ENCODE measurements at regions not wholly inside any gene's neighbourhood (a gene's known extent, or its start where the extent isn't known, plus 50 kb on each side); places are given as distances from the start of the nearest gene placed in this dataset.

DNA sequence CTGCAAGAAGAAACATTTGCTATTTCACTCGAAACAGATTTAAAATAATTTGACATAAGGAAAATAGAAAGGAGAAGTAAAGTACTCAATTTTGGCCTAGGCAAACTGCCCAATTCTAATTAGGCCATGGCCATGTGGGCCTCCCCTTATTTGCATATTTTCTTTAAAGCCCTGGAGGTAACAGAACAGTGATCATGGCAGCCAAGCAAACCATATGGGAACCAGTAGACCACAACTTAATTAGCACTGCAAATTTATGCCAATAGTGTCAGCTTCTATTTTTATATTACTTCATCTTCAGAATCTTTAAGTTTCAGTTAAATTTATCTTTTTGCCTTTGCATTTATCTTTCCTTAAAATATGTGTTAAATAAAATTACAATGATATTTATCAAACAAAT lies 63.3 kb upstream of the THSD7A start:
- DNase-seq = peak in 1 of 2 experiments; percentile 20

DNA sequence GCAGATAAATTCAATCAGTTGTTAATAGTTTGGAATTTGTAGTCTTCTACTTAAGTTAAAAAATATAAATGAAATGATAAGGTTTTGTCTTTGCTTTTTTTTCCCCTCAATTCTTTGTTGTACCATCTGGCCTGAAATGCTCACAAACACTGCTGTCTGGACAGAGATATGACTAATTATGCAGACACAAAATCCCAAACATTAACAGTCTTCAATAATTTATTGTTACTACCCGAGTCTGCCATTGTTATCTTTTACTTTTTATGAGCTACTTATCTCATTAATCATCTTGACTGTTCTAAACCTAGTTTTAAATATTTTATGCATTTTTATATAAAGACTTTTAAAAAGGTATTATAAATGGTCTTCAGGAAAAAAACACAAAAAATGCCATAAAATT lies 64.7 kb upstream of the THSD7A start:
- no peak for DNase-seq

DNA sequence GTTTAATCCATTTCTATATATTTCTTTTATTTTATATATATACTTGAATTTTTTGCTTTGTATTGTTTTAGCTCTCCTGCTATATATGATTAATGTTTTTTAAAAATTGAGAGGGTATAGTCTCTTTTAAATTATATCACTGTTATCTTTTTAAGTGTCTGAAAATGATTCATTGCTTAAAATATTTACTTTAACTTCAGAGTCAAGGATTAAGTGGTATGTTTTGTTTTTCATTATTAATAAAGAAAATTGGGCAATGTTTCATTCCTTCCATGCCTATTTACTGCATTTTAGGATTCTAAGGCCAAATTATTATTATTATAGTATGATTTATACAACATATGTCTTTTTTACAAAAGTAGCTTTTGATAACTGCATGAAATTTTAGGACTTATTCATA lies 67.2 kb upstream of the THSD7A start:
- DNase-seq = no peak

DNA sequence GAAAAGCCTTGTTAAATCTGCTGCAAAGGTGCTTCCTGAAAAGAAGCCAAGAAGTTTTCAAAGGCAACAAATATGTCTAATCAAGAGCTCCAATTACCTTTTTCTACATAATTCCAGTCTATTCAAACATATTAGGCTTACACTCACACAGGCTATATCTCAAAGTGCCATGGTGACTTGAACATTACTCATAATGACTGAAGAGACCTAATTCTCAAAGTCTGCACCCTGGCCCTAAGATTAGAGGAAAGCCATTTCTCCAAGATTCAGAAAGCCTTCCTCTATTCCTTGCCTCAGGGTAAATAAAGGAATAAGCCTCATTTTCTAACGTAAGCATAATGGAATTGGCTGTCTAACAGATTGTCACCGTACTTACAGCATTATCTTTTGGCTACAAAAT lies 78.3 kb upstream of the THSD7A start:
- no peak for DNase-seq

DNA sequence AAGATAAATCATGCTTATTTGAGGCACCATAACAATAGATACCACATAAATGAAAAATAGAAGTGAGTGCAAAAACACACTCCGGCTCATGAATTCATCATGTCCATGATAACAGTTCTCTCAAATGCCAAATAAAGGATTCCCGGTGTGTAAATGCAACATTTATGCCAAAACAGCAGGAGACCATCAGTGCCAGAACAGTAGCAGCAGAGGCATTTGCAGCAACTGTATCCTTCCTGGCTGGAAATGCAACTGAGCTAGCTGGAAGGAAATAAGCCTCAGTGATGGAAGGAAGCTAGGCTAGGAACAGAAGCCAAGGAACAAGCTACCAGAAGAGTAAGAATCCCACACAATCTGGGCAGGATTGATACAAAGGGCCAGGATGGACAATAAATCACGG lies 79.9 kb upstream of the THSD7A start:
- DNase-seq = no peak

DNA sequence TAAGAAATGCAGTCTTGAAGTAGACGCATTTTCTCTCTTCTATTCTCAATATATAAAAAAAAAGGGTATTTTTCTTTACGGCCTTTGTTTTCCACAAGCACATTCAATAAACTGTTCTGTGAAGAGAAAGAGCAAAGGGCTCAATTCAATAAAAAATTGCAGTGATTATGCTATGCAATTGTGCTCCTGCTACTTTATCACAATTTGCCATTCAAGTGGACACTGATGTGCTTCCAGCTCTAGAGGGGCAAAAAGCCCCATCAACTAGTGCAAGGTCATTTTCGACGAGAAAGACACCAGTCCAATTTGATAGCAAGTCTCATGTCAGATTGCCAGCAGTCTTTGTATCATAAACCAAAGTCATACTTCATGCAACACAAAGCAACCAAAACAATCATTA lies 82.6 kb upstream of the THSD7A start:
- DNase-seq = no peak

DNA sequence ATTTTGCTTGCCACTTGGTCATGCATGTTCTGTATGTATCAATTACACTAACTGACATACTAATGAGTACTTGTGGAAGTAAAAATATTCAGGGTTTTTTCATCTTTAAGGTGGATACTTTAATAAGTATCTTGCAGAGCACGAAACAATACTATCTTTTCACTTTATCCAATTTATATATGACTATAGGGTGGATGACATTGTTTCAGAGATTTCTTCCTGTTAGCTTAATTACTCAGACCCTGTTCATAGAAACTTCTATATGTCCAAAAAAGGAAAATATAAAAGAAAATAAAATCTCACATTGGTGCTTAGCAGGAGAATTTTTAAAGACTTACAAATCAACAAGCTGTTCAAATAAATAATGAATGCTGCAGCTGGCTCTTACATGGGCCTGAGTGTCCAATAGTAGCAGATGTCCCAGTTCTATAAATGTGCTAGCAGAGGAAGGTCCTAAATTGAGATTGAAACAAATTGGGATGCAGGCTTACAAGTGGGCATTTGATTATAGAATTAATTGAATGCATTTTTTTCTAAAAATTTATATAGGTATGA lies 91.5 kb upstream of the THSD7A start:
- peak; percentile 1 to 9 for DNase-seq

DNA sequence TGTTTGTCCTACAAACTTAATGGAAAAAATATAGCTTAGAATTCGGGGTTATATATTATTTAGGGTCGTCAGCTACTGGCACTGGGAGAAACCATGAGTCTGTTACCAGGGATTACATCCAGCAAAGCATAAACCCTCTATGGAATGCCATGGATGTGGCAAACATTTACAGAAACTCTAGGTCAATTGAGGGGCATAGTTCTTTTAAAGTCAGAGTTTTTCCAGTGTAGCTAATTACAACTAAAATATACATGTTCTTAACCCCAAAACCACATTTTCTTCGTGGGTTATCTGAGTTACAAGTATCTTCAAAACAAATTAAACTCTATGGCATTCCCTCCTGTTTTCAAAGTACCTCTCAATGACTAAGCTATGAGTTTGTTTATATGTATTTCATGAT lies 99.3 kb upstream of the THSD7A start:
- DNase-seq = no peak

DNA sequence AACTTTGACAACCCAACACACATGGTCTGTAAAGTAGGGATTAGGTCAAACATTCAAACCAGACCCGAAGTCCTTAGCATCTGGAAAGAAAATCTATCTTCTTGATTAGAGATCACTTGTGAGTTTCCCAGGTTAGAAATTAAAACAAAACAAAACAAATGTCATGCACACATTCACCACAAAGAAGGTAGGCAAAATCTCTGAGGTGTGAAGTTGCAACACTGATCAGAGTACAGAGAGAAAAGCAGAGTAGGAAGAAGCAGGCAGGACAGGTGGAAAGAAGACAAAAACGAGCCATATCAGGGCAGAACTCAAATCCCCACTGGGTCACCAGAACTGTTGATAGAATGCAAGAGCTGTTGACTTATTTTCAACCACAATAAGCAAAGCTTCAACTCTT lies 102.8 kb upstream of the THSD7A start:
- DNase-seq = no peak

DNA sequence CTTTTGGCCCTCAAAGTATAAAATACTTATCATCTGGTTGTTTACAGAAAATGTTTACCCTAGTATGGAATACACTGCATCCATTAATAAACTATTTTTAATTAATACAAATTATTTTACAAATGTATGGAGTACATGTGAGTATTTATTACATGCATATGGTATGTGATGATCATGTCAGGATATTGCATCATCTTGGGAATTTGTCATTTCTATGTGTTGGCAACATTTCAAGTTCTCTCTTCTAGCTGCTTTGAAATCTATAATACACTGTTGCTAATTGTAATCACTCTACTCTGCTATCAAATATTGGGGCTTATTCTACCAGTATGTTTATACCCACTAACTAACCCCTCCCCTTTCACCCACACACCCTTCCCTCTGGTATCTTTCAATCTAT lies 103.9 kb upstream of the THSD7A start:
- DNase-seq = no peak

DNA sequence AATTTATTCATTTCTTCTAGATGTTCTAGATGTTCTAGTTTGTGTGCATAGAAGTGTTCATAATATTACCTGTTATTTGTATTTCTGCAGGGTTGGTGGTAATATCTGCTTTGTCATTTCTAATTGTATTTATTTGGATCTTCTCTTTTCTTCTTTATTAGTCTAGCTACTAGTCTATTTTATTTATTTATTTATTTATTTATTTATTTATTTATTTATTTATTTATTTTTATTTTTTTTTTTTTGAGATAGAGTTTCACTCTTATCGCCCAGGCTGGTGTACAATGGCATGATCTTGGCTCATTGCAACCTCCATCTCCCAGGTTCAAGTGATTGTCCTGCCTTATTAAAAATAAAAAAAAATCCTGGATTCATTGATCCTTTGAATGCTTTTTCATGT lies 114.8 kb upstream of the THSD7A start:
- DNase-seq = no peak

DNA sequence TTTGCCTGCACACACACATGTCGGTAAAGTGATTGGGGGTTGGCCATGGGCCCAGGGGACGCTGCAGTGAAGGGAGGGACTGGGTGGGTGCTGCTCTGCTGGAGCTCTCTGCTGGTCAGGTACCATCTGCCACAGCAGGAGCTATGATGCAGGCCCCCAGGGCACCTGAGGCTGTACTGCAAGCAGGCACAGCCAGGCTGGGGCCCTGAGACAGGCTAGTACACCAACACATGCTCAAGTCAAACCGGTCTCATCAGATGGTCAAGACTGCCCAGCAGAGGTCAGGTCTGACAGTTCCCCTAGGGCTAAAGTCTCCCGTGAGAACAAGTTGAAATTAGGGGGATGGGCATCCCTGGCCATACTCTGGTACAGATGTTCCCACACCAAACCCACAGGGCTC lies 118.3 kb upstream of the THSD7A start:
- no peak for DNase-seq

DNA sequence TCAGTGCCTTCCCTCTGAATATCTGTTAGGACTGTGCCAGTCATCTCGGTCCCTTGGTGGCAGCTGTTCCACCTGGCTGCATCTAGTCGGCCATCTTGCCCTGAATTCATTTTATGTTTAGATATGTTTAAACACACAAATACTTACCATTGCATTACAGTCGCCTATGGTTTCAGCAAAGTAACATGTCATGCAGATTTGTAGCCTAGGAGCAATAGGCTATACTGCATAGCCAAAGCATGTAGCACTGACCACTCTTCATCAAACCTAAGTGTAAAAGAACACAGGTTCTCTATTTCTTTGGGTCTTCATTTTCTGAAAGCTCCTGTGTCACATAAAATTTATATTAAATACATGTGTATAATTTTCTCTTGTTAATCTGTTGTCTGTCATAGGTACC lies 118.9 kb upstream of the THSD7A start:
- DNase-seq = no peak

DNA sequence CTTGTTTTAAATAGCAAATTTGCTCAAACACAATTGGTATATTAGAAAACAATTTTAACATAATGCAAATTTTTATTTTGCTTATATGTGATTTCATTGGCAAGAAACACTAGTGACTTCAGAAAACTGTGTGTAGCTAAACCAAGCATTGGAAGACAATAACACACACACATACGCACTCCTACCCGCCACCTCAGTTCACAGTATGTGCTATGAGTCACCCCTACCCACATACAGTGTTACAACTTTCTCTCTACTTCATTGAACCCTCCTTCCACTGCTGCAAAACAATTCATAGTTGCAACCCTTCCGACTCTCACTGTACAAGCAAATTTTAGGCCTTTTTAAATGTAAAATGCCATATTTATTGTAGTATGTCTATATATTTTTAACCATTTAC lies 119.9 kb upstream of the THSD7A start:
- no peak for DNase-seq

DNA sequence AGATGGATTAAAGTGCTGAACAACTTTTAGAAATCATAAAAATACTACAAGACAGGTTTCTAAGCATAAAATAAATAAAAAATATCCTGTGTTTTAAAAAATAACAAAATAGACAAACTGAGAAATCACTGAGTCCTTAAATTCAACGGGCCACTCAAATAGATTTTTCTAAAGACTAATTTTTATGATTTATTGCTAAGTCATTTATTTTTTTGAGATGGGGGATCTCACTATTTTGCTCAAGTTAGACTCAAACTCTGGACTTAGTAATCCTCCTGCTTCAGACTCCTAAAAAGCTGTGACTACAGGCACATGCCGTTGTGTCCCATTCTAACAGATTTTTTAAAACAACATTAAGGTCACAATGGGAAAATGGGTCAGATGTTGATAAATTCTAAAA lies 121.0 kb upstream of the THSD7A start:
- DNase-seq = no peak

DNA sequence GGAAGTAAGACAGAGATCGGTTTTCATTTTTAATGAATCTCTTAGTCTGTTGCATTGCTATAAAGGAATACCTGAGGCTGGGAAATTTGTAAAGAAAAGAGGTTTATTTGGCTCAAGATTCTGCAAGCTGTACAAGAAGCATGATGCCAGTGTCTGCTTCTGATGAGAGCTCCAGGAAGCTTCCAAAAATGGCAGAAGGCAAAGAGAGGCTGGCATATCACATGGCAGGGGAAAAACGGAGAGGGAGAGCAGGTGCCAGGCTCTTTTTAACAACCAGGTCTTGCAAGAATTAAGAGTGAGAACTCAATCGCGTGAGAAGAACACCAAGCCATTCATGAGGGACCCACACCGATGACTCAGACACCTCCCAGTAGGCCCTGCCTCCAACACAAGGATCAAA lies 125.0 kb upstream of the THSD7A start:
- DNase-seq = no peak

DNA sequence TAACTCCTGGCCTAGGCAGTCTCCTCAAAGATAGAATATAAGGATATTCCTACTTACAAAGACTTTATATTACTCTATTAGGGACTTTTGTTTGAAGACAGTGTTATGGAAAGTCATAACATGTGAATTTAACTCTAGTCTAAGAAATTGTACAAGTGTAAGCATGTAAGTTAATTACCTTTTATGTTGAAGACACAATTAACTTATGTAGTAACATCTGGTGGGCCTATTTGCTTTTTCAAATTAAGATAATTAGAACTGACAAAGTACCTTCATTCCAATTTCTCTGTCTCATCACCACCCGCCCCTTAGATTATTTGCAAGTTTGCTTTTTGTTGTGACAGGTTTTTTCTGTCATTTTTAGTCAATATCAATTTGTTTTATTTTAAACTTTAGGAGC lies 126.0 kb upstream of the THSD7A start:
- no peak for DNase-seq

DNA sequence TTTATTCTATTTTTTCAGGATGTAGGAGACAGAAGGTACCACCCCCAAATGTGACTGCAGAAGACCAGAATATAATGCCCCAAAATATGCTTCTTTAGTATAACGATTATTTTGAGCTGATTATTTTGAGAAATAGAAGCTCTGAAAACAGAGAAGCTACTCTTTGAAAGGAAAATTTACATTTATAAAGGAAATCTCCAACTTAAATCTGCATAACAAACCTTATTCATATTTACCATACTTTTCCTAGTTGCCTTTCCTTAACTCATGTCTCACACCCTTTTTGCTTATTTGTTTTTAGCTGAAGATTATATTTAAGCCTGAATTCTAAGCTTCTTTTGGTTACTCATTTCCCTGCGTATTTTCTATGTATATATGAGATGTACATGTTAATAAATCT lies 127.1 kb upstream of the THSD7A start:
- no peak for DNase-seq

DNA sequence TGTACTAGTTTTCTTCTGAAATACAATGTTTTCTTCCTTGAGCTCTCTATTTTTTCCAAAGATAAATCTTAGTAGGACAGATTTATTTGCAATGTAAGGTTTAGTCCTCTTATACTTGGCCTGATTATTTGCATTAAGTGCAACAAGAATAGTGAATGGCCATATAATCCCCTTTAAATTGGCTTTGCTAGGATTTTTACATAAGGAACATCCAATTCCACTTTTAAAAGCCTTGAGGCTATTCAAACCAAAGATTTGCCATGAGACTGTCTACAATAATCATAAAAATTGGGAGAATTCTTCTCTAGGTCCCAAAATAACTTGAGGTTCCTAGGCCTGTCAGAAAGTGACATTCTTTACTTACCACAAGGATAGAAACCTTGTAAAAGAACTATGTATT lies 128.6 kb upstream of the THSD7A start:
- no peak for DNase-seq

DNA sequence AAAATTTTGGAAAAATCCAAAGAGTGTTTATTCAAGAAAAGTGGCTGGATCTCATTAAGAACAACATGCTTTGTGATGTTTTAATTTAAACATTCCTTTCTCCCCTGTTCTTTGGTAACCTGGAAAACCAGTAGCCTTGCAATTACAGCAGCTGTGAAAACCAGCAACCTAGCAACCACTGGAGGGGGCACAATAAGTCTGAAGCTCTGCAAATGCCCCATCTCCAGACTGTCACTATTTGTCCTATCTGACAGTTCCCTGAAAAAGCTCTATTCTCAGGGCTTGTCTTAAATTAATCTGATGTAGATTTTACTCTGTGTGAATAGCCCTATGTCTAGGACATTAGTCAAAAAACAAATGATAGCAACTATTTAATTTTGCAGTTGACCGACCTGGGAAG lies 137.6 kb upstream of the THSD7A start:
- no peak for DNase-seq

DNA sequence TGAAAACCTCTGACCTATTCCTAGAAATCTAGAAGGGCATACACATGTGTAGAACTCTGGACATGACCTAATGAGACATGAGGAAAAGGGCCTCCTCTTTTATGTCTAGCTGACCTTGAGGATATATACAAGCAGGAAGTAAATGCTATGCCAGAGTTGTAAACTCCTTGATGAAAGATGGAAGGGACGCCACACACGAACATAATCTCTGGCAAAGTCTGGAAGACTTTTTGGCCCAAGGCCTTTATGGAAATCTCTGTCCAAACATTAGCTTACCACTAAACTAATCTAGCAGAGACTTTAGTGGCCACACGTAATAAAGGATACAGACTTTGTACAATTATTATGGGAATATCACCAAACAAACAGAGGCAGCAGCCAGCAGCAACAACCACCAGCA lies 138.1 kb upstream of the THSD7A start:
- DNase-seq = no peak

DNA sequence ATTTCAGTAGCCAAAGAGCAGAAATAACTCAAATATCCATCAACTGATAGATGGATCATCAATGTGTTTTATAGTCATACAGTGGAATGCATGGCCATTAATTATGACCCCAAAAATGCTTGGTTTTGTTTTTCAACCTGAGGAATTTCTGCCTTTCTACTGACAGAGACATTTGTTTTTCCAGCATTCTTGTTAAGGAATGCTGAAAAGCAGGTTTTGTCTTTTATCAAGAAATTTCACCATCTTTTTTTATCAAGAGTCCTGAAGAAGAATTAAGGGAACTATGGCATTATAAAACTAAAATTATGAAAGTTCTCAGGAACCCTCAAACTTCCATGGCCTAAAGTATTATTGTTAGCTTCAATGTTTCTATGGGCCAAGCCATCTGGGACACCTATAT lies 153.4 kb upstream of the THSD7A start:
- no peak for DNase-seq

DNA sequence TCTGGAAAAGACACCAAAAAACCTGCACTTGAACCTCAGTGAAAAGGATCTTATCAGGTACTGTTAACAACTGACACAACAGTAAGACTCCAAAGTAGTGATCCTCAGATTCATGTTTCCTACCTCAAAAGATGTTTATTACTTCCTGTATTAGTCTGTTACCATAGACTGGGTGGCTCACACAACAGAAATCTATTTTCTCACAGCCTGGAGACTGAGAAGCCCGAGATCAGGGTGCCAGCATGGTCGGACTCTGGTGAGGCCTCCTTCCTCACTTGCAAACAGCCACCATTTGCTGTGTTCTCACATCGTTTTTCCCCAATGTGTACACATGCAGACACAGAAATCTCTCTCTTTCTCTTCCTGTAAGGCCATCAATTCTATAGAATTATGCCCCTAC lies 154.0 kb upstream of the THSD7A start:
- no peak for DNase-seq

DNA sequence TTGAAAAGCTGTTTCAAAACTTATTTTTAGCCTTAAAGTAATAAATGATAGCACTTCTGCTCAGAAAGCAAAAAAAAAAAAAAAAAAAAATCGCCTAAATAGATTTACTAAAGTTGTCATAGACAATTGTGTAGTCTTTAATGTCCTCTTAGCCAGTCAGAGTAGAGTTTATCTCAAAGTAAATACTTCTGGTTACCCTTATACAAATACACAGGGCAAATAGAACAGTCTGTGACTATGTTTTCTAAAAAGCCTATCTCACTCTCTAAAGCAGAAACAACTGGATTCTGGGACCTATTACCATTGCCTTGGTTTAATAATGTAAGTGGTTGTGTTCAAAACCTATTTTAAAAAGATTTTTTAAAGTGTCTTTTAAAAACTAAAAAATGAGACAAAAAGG lies 156.2 kb upstream of the THSD7A start:
- DNase-seq = no peak

DNA sequence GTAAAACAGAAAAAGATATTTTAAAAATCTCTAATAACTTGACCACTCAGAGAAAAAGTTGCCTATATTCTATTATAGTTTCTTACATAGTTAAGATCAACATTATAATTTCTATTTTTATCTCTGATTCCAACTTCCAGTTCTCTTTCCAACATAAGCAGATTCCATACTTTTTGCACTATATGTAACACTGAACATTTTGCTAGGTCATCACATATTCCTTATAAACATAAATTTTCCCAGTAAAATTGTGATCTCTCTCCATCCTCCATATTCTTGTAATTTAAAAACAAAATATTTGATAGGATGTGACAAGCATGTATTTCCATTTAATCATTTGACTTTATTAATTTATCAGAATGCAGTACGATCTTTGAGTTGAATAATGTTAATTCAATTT lies 170.4 kb upstream of the THSD7A start:
- DNase-seq = no peak

DNA sequence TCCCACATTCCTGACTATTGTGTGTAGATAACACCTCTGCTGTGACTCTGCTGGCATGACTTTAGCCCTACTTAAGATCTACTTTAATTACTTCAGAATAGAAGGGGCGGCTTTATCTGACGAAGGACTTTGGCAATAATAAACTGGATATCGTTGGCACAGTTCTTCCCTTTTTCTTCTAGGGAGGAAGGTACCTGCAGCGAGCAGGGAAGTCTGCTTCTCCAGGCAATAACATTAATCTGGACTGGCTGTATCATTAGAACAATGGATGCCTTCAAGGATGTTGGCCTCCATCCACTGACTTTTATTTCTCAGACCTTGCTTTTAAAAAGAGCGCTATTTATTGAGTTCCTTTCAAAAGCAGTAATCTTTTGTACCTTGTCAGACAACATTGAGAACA lies 172.6 kb upstream of the THSD7A start:
- DNase-seq = no peak
